ENCODE measurements at regions not wholly inside any gene's neighbourhood (a gene's known extent, or its start where the extent isn't known, plus 50 kb on each side); places are given as distances from the start of the nearest gene placed in this dataset.

DNA sequence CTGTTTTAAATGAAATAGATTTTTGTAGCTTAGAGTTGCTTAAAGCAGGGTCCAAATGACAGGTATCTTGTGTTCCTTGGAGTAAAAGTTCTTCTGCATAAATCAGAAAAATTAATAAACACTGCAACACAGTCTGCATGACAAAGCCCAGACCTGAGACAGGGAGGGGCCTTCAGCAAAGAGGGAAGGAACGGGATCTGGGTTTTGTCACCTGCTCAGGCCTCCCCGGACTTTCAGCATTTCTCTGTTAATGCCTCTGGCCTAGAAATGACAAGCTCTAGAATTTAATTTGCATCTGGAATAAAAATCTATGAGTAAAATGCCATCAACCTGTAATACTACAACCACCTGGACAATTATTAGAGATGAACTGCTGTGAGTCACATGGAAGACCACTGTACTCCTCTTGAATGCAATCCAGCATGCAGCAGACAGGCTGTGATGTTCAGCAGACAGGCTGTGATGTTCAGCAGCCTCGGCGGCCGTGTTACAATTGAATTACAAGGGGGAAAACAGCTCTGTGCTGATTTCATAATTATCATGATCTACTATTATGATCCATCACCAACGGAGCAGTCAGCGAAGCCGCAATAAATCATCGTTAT, 170.2 kb downstream of the TOX3 start:
- Histone ChIP-seq H3K27me3 (no peaks in the 10 kb centered on the region), H3K27ac (no peak overlapping the region), H3K9me3 (no peaks in the 10 kb centered on the region), H3K4me3 (no peak overlapping the region), H3K36me3 (replicated peaks in 1 of 2; ENCODE audit: insufficient read depth in 1 of 2, low read depth in 2 of 2) (no peaks in the 10 kb centered on the region), H3K4me1 (no peaks in the 10 kb centered on the region)
- ATAC-seq (no peak), DNase-seq (no peak)
- no peak for TF ChIP-seq POLR2A (IDR thresholded peaks at IDR 0.05)
- TF ChIP-seq, protein P1, sequence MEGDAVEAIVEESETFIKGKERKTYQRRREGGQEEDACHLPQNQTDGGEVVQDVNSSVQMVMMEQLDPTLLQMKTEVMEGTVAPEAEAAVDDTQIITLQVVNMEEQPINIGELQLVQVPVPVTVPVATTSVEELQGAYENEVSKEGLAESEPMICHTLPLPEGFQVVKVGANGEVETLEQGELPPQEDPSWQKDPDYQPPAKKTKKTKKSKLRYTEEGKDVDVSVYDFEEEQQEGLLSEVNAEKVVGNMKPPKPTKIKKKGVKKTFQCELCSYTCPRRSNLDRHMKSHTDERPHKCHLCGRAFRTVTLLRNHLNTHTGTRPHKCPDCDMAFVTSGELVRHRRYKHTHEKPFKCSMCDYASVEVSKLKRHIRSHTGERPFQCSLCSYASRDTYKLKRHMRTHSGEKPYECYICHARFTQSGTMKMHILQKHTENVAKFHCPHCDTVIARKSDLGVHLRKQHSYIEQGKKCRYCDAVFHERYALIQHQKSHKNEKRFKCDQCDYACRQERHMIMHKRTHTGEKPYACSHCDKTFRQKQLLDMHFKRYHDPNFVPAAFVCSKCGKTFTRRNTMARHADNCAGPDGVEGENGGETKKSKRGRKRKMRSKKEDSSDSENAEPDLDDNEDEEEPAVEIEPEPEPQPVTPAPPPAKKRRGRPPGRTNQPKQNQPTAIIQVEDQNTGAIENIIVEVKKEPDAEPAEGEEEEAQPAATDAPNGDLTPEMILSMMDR (IDR thresholded peaks at IDR 0.05) = no peak
- intact Hi-C loops (cut with DNase I) = no loop called here
- WGBS, 2 donors = 70 to 84% methylated on average over 9 of the region's 9 CpGs

DNA sequence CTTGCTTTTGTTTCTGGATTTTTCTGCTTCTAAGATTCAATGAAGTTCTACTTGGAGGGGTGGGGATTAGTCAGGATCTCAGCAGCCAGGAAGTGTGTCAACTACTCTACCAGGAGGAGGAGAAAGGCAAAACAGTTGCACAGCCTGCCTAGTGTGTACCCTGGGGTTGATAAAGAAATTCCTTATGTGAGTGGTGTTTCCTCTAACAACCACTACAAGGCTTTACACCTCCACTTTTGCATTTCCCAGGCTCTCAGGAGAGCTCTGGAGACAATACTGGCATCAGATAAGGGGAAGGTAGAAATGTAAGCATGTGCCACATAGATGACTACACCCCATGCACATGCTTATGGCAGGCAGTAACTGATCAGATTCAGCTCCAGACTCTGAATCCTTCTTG, 174.6 kb downstream of the TOX3 start:
- no peak for ATAC-seq

GRCh38 chr16:52368859-52369258, 178.1 kb downstream of the TOX3 start:
- DNase-seq = no peak
- Histone ChIP-seq H3K4me1 (no peaks in the 10 kb centered on the region), H3K9me3 (no peaks in the 10 kb centered on the region), H3K27ac (no peak overlapping the region), H3K4me3 (no peak overlapping the region), H3K27me3 (no peaks in the 10 kb centered on the region), H3K36me3 (replicated peaks in 1 of 2; ENCODE audit: insufficient read depth in 1 of 2, low read depth in 2 of 2) (no peaks in the 10 kb centered on the region)
- TF ChIP-seq, protein P1 (IDR thresholded peaks at IDR 0.05) = no peak
- TF ChIP-seq POLR2A (IDR thresholded peaks at IDR 0.05) = no peak
- no peak for ATAC-seq
- 43 to 46% methylated on average over 4 of the region's 4 CpGs for WGBS, 2 donors
- intact Hi-C loops (cut with DNase I) = no loop called here

More for the DNA sequence above, 174.6 kb downstream of the TOX3 start:
- Histone ChIP-seq H3K4me3 (no peak overlapping the region), H3K36me3 (replicated peaks in 1 of 2; ENCODE audit: insufficient read depth in 1 of 2, low read depth in 2 of 2) (no peaks in the 10 kb centered on the region), H3K4me1 (no peaks in the 10 kb centered on the region), H3K9me3 (no peaks in the 10 kb centered on the region), H3K27me3 (no peaks in the 10 kb centered on the region), H3K27ac (no peak overlapping the region)
- TF ChIP-seq, protein P1 (IDR thresholded peaks at IDR 0.05) = no peak
- TF ChIP-seq POLR2A (IDR thresholded peaks at IDR 0.05) = no peak
- intact Hi-C loops (cut with DNase I) = no loop called here
- no peak for DNase-seq

DNA sequence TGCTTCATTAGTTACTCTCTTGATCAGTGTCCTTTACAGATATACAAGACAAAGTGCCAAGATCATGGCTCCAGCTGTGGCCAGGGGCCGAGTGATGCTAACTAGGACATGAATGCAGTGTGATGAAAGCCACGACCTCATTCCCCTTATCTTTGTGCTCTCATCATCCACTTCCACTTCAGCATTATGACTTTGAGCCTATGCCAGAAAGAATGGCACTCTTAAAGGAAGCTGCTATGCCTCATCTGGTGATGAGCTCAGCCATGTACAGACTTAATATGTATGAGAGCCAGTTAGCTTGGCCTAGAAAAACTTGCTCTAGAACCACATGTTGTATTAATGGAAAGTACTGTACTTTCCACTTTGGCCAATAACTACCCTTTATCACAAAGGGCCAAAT, 179.1 kb downstream of the TOX3 start:
- ATAC-seq (no peak), DNase-seq (no peak)
- Histone ChIP-seq H3K4me1 (no peaks in the 10 kb centered on the region), H3K9me3 (no peaks in the 10 kb centered on the region), H3K36me3 (replicated peaks in 1 of 2; ENCODE audit: insufficient read depth in 1 of 2, low read depth in 2 of 2) (no peaks in the 10 kb centered on the region), H3K27me3 (no peaks in the 10 kb centered on the region), H3K4me3 (no peak overlapping the region), H3K27ac (no peak overlapping the region)
- TF ChIP-seq POLR2A (IDR thresholded peaks at IDR 0.05) = no peak
- TF ChIP-seq, protein P1 (IDR thresholded peaks at IDR 0.05) = no peak
- WGBS, 2 donors = 43 to 61% methylated on average over 2 of the region's 2 CpGs
- intact Hi-C loops (cut with DNase I) = no loop called here

GRCh38 chr16:52366983-52367382, 180.0 kb downstream of the TOX3 start:
- intact Hi-C loops (cut with DNase I) = no loop called here

More at GRCh38 chr16:52366983-52367382, 180.0 kb downstream of the TOX3 start:
- WGBS, 2 donors = 33 to 54% methylated on average over 1 of the region's 1 CpG
- Histone ChIP-seq H3K9me3 (no peaks in the 10 kb centered on the region), H3K36me3 (replicated peaks in 1 of 2; ENCODE audit: insufficient read depth in 1 of 2, low read depth in 2 of 2) (no peaks in the 10 kb centered on the region), H3K4me3 (no peak overlapping the region), H3K27me3 (no peaks in the 10 kb centered on the region), H3K27ac (no peak overlapping the region), H3K4me1 (no peaks in the 10 kb centered on the region)
- ATAC-seq (no peak), DNase-seq (no peak)
- no peak for TF ChIP-seq POLR2A (IDR thresholded peaks at IDR 0.05)
- TF ChIP-seq, protein P1 (IDR thresholded peaks at IDR 0.05) = no peak
